ENCODE measurements at regions not wholly inside any gene's neighbourhood (a gene's known extent, or its start where the extent isn't known, plus 50 kb on each side); places are given as distances from the start of the nearest gene placed in this dataset.

- TF ChIP-seq CTCF (IDR thresholded peaks at IDR 0.05; ENCODE audit: insufficient read depth, low read length, poor library complexity, severe bottlenecking) (no peak), EZH2phosphoT487 (conservative IDR thresholded peaks at IDR 0.05; ENCODE audit: low read length) (no peak)
These were observed 86.4 kb downstream of the RPE65 start for GRCh38 chr1:68363339-68363738.
